HG02610 (cell line): ENCODE measurements at regions not wholly inside any gene's neighbourhood (a gene's known extent, or its start where the extent isn't known, plus 50 kb on each side); places are given as distances from the start of the nearest gene placed in this dataset.

Experiments used
- ATAC-seq: cut with Tn5 transposase; IDR thresholded peaks from one replicate; pipeline ENCODE4 v1.9.1; 2021; ENCODE audit warnings: mild to moderate bottlenecking, moderate library complexity; ENCODE audit not compliant: unreplicated experiment

DNA sequence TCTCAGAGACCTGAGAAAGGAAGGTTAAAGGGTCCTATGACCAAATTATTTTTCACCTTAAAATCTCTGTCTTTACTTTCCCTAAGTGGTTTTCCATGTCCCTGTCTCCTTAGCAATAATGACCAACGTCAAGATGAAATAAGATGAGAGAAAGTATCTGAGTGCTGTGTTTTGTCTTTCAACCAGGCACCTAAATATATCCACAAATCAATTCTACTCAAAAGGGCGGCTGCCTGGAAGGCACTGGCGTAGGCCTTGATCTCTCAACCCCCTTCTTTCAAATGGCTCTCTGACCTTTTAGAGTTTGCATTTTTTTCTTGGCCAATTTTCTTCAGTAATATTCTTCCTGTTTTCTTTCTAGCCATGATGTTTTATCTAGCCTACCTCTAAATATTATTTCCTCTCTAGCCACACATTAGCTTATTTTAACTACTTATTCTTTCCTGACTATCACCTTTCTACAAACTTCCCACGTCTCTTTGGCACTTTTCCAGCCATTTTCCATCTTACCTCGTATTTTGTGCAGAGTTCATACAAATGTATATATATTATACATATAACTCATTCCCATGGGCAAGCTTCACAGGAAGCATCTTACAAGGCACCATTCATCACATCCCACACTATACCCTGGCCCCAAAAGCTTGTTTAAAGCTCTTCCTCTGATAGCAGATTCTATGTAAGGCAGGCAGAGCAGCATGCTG, 204.5 kb downstream of the SNX18 start:
- no peak for ATAC-seq

- ATAC-seq: no peak
Measured at GRCh38 chr5:54721116-54721515, 203.6 kb downstream of the SNX18 start.

- ATAC-seq: no peak
Measured at GRCh38 chr5:54720341-54720740, 202.8 kb downstream of the SNX18 start.

DNA sequence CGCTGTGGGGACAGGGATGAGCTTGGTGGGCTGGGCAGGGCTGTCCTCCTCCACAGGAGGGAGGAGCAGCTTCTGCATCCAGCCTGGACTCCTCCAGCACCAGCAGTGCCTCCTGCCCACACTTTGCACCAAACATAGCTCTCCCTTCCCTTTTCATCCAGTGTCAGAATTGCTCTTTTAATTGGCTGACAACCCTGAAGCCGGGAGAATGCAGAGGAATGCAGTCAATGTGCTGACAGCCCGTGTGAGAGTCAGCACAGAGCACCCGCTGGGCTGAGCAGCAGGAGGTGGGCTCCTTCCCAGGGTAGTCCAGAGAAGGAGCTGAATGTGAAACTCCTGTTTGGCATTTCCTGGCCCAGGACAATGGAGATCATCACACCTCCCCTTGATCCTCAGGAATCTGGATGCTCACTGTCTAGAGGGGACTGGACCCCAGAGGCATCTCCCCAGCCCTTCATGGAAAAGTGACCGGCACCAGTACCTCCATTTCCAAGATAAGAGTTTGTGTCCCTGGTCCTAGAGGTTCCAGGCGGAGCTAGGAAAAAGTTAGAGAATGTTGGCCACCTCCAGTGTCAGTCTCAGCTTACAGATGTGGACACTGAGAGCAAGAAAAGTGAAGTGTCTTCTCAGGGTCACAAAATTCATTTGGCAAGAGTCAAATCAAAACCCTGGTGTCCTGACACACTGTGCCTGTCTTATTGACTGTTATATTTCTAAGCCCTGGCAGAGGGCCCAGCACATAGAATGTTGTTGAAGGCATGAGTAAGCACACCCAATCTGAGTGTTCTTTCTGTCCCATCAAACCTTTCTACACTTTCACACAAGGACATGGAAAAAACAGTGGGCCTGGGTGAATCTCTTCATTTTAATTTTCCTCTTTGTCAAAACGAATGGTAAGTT, 202.1 kb downstream of the SNX18 start:
- no peak for ATAC-seq

GRCh38 chr5:54718656-54719055, 201.1 kb downstream of the SNX18 start:
- no peak for ATAC-seq

- peak; percentile 81 for ATAC-seq
Measured at GRCh38 chr5:54717870-54718269, 200.3 kb downstream of the SNX18 start.

- no peak for ATAC-seq
Measured at GRCh38 chr5:54717459-54717858, 199.9 kb downstream of the SNX18 start.

- no peak for ATAC-seq
Measured at GRCh38 chr5:54713923-54714581, 196.5 kb downstream of the SNX18 start.

- no peak for ATAC-seq
Measured at GRCh38 chr5:54709096-54709495, 191.5 kb downstream of the SNX18 start.

GRCh38 chr5:54707841-54708240, 190.3 kb downstream of the SNX18 start:
- ATAC-seq: no peak

DNA sequence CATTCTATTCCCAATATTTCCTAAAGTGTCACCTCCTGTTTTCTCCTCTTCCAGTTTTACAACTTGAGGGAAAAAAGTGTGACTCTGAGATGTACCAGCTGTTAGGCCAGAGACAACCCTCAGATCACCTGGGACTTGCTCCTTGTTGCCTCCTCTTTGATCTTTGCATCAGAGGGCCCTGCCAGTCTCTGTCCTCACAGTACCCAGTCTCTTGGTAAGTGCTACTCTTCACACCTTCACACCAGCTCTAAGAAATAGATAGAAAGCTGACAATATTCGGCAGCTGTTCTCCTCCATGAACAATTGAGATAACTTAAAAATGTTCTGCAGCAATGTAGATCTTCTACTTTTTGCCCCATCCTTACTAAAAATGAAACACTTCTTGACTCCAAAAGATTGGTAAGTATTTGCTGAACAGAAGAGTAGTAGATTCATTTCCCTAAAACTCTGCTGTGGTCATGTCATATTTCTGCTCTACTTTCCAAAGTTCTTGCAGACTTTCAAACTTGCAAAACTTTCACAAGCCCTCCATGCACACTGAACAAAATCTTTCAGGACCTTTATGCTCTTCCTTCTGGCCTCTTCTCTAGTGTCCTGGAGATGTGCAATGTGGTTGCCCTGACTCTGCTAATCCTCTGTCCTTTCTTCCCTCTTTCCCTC, 188.6 kb downstream of the SNX18 start:
- no peak for ATAC-seq

GRCh38 chr5:54704825-54705224, 187.3 kb downstream of the SNX18 start:
- ATAC-seq: no peak

DNA sequence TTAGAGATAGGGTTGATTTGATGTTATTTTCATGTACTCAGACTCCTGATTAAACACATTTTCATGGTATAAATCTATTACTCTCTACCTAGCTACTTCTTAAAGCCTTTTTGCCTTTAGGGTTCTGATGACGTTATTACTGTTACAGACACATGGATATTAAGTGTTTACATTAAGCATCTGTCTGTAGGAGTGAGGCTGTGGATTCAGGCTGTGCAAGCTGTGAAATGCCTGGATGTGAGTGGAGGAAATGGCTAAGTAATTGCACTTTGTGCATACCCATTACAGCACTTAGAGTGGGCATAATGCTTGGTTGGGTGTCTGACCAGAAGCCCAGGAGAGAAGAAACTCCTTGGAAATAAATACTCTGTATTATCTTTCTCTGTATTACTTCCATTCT, 186.8 kb downstream of the SNX18 start:
- ATAC-seq: no peak

GRCh38 chr5:54703565-54704255, 186.2 kb downstream of the SNX18 start:
- no peak for ATAC-seq

DNA sequence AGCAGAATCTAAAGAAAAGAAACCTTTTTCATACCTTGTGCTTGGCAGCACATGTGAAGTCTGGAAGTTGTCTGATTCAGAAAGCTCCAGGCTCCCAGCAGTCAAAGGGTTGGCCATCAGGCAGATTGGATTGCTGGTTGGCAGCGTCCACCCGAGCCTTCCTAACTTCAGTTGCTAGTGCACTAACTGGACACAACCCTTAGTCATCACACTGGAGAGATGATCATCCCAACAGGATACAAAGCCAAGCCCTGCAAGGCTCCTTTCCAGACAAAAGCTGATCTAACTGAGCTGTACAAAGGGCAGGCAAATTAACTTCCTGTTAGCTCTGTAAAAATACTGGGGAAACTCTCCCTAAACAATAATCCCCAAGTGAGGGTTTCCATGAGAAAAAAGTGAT, 185.6 kb downstream of the SNX18 start:
- no peak for ATAC-seq

DNA sequence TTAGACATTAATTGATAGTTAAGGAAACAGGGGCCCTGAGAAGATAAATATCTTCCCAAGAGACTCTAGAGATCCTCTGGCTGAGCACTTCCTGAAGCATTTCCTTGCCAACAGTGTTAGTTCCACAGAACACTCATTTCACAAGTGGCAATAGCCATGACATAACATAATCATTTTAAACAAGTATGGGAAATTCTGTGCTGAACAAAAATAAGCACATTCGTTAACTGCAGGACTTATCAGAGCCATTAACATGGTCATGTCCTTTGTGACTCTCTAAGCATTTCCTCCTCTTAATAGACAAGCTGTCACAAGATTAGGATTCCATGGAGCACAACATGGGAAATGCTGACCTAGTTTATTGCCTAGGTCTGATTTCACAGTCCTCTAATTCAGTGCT, 184.9 kb downstream of the SNX18 start:
- no peak for ATAC-seq

GRCh38 chr5:54700986-54701578, 183.5 kb downstream of the SNX18 start:
- ATAC-seq: no peak

GRCh38 chr5:54696931-54697330, 179.4 kb downstream of the SNX18 start:
- ATAC-seq: no peak

DNA sequence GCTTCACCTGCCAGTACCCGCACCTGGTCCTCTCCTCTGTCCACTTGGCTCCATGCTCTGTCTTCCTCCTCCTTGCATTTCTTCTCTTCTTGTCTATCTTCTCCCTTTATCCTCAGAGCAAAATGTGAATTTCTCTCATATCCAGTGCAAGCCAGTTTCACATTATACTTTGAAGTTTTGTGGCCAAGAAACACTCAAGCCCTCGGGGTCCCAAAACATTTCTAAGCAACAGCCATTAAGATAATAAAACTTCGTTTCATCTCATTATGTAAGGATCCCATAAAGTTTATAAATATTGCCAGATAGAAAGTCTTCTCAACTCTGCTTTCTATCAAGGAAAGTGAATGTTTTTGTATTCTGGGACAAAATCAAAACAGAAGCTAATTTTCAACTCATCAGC, 178.8 kb downstream of the SNX18 start:
- ATAC-seq: no peak
